WTC11 (cell line): ENCODE measurements at regions not wholly inside any gene's neighbourhood (a gene's known extent, or its start where the extent isn't known, plus 50 kb on each side); places are given as distances from the start of the nearest gene placed in this dataset.

Experiments used
- ATAC-seq: fragments of 200-7000 bp; cut with Tn5 transposase; 2 replicates; pipeline ENCODE4 v1.10.0; 2021; ENCODE audit warnings: mild to moderate bottlenecking, moderate library complexity
- CTCF ChIA-PET: fragments of 300-600 bp; sonication (Branson Sonifier 250); formaldehyde crosslinking; loops from one replicate; lab custom pipeline; 2021; ENCODE audit warnings: antibody characterized with exemption; lab: Charles Lee
- POLR2A ChIA-PET: fragments of 350-600 bp; sonication (Branson Sonifier 250); formaldehyde crosslinking; loops from one replicate; lab custom pipeline; 2021; ENCODE audit warnings: antibody characterized with exemption; lab: Charles Lee
- DNase-seq: peaks from one replicate; pipeline ENCODE4 v3.0.0; 2021; ENCODE audit warnings: low spot score
- H3K27ac Mint-ChIP-seq: 2 replicates; pipeline ENCODE4 v1.8.0; 2021; ENCODE audit warnings: mixed read lengths
- H3K27me3 Mint-ChIP-seq: 2 replicates; pipeline ENCODE4 v1.8.0; 2021; ENCODE audit warnings: low read depth, mild to moderate bottlenecking, moderate library complexity, mixed read lengths
- H3K36me3 Mint-ChIP-seq: 2 replicates; pipeline ENCODE4 v1.8.0; 2021; ENCODE audit warnings: mixed read lengths
- H3K4me1 Mint-ChIP-seq: 2 replicates; pipeline ENCODE4 v1.8.0; 2022; ENCODE audit warnings: mixed read lengths
- H3K4me3 Mint-ChIP-seq: 2 replicates; pipeline ENCODE4 v1.8.0; 2021; ENCODE audit warnings: mild to moderate bottlenecking, moderate library complexity, mixed read lengths
- H3K9me3 Mint-ChIP-seq: 2 replicates; pipeline ENCODE4 v1.8.0; 2021; ENCODE audit warnings: mixed read lengths
- CREM ChIP-seq: sonication (generic); formaldehyde crosslinking; IDR thresholded peaks from 2 replicates; pipeline ENCODE4 v1.8.1; 2022; ENCODE audit warnings: mild to moderate bottlenecking, missing genetic modification reagents, moderate library complexity
- MYBL2 ChIP-seq: sonication (generic); formaldehyde crosslinking; IDR thresholded peaks from 2 replicates; pipeline ENCODE4 v1.8.1; 2023; ENCODE audit warnings: mild to moderate bottlenecking, moderate library complexity, missing genetic modification reagents
- RORB ChIP-seq: fragments of 250-450 bp; sonication (Bioruptor Pico); IDR thresholded peaks from 2 replicates; pipeline ENCODE4 v1.9.0; 2021; ENCODE audit warnings: mild to moderate bottlenecking
- TP53 ChIP-seq: sonication (generic); formaldehyde crosslinking; IDR thresholded peaks from 2 replicates; pipeline ENCODE4 v1.8.1; 2023; ENCODE audit warnings: mild to moderate bottlenecking, missing genetic modification reagents
- ZNF138 ChIP-seq: sonication (generic); formaldehyde crosslinking; conservative IDR thresholded peaks from 2 replicates; pipeline ENCODE4 v1.8.1; 2022; ENCODE audit warnings: mild to moderate bottlenecking, moderate library complexity, missing genetic modification reagents
- ZNF219 ChIP-seq: sonication (generic); formaldehyde crosslinking; IDR thresholded peaks from 2 replicates; pipeline ENCODE4 v1.8.0; 2023; ENCODE audit warnings: missing genetic modification reagents, mild to moderate bottlenecking, borderline replicate concordance
- TF ChIP-seq, protein P1 (sequence below): sonication (generic); formaldehyde crosslinking; IDR thresholded peaks from 2 replicates; pipeline ENCODE4 v1.8.1; 2022; ENCODE audit warnings: low read depth, missing genetic modification reagents, borderline replicate concordance
- TF ChIP-seq, protein P2 (sequence below): sonication (generic); formaldehyde crosslinking; IDR thresholded peaks from 2 replicates; pipeline ENCODE4 v1.8.1; 2022; ENCODE audit warnings: missing genetic modification reagents, borderline replicate concordance
- TF ChIP-seq, protein P3 (sequence below): sonication (generic); formaldehyde crosslinking; IDR thresholded peaks from 2 replicates; pipeline ENCODE4 v1.8.0; 2023; ENCODE audit warnings: missing genetic modification reagents
- TF ChIP-seq, protein P4 (sequence below): sonication (generic); formaldehyde crosslinking; IDR thresholded peaks from 2 replicates; pipeline ENCODE4 v1.8.0; 2022; ENCODE audit warnings: mild to moderate bottlenecking, missing genetic modification reagents
- TF ChIP-seq, protein P5 (sequence below): sonication (generic); formaldehyde crosslinking; conservative IDR thresholded peaks from 2 replicates; pipeline ENCODE4 v1.8.1; 2022; ENCODE audit warnings: mild to moderate bottlenecking, missing genetic modification reagents
- TF ChIP-seq, protein P6 (sequence below): sonication (generic); formaldehyde crosslinking; IDR thresholded peaks from 2 replicates; pipeline ENCODE4 v1.8.0; 2022; ENCODE audit warnings: mild to moderate bottlenecking, missing genetic modification reagents
- TF ChIP-seq, protein P7 (sequence below): fragments of 250-450 bp; sonication (Bioruptor Pico); conservative IDR thresholded peaks from 2 replicates; pipeline ENCODE4 v1.9.0; 2021; ENCODE audit warnings: mild to moderate bottlenecking

DNA sequence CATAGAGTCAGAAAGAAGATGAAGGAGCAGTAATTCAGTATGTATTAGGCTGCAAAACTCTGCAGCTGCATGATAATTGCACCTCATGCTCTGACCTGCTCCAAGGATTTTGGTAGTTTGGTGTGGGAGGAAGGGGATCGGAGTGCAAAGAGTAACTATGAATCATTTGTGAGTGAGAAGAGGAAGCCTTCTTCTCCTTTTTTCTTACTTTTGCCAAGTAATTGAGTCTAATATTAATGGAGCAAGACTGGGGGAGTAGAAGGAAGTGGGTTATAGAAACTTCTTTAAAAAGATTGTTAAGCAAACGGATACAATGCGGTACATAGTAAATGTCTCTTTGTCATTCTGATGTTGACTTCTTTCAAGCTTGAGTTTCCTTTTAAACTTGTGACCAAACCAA lies 276.5 kb downstream of the EDEM1 start:
- Mint-ChIP-seq H3K36me3 (peaks cover 30% of the 10 kb centered on the region), H3K4me1 (peaks cover 19% of the 10 kb centered on the region), H3K27me3 (no peaks in the 10 kb centered on the region; the same call in 1 of the 2 replicates), H3K27ac (no peak overlapping the region), H3K9me3 (peaks cover 83% of the 10 kb centered on the region), H3K4me3 (no peak overlapping the region)
- TF ChIP-seq, protein P1, sequence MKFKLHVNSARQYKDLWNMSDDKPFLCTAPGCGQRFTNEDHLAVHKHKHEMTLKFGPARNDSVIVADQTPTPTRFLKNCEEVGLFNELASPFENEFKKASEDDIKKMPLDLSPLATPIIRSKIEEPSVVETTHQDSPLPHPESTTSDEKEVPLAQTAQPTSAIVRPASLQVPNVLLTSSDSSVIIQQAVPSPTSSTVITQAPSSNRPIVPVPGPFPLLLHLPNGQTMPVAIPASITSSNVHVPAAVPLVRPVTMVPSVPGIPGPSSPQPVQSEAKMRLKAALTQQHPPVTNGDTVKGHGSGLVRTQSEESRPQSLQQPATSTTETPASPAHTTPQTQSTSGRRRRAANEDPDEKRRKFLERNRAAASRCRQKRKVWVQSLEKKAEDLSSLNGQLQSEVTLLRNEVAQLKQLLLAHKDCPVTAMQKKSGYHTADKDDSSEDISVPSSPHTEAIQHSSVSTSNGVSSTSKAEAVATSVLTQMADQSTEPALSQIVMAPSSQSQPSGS (CRISPR knock-in tag) = no peak
- TF ChIP-seq, protein P2, sequence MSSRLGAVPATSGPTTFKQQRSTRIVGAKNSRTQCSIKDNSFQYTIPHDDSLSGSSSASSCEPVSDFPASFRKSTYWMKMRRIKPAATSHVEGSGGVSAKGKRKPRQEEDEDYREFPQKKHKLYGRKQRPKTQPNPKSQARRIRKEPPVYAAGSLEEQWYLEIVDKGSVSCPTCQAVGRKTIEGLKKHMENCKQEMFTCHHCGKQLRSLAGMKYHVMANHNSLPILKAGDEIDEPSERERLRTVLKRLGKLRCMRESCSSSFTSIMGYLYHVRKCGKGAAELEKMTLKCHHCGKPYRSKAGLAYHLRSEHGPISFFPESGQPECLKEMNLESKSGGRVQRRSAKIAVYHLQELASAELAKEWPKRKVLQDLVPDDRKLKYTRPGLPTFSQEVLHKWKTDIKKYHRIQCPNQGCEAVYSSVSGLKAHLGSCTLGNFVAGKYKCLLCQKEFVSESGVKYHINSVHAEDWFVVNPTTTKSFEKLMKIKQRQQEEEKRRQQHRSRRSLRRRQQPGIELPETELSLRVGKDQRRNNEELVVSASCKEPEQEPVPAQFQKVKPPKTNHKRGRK (CRISPR knock-in tag) = no peak
- TF ChIP-seq, protein P3, sequence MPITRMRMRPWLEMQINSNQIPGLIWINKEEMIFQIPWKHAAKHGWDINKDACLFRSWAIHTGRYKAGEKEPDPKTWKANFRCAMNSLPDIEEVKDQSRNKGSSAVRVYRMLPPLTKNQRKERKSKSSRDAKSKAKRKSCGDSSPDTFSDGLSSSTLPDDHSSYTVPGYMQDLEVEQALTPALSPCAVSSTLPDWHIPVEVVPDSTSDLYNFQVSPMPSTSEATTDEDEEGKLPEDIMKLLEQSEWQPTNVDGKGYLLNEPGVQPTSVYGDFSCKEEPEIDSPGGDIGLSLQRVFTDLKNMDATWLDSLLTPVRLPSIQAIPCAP (CRISPR knock-in tag) = no peak
- TF ChIP-seq CREM (CRISPR knock-in tag) (no peak), MYBL2 (CRISPR knock-in tag) (no peak), TP53 (CRISPR knock-in tag) (no peak), RORB (CRISPR knock-in tag) (no peak), ZNF138 (CRISPR knock-in tag) (no peak)
- TF ChIP-seq, protein P4, sequence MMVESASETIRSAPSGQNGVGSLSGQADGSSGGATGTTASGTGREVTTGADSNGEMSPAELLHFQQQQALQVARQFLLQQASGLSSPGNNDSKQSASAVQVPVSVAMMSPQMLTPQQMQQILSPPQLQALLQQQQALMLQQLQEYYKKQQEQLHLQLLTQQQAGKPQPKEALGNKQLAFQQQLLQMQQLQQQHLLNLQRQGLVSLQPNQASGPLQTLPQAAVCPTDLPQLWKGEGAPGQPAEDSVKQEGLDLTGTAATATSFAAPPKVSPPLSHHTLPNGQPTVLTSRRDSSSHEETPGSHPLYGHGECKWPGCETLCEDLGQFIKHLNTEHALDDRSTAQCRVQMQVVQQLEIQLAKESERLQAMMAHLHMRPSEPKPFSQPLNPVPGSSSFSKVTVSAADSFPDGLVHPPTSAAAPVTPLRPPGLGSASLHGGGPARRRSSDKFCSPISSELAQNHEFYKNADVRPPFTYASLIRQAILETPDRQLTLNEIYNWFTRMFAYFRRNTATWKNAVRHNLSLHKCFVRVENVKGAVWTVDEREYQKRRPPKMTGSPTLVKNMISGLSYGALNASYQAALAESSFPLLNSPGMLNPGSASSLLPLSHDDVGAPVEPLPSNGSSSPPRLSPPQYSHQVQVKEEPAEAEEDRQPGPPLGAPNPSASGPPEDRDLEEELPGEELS = no peak
- TF ChIP-seq, protein P5, sequence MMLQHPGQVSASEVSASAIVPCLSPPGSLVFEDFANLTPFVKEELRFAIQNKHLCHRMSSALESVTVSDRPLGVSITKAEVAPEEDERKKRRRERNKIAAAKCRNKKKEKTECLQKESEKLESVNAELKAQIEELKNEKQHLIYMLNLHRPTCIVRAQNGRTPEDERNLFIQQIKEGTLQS (CRISPR knock-in tag) = no peak
- TF ChIP-seq, protein P6, sequence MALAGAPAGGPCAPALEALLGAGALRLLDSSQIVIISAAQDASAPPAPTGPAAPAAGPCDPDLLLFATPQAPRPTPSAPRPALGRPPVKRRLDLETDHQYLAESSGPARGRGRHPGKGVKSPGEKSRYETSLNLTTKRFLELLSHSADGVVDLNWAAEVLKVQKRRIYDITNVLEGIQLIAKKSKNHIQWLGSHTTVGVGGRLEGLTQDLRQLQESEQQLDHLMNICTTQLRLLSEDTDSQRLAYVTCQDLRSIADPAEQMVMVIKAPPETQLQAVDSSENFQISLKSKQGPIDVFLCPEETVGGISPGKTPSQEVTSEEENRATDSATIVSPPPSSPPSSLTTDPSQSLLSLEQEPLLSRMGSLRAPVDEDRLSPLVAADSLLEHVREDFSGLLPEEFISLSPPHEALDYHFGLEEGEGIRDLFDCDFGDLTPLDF (CRISPR knock-in tag) = no peak
- TF ChIP-seq, protein P7, sequence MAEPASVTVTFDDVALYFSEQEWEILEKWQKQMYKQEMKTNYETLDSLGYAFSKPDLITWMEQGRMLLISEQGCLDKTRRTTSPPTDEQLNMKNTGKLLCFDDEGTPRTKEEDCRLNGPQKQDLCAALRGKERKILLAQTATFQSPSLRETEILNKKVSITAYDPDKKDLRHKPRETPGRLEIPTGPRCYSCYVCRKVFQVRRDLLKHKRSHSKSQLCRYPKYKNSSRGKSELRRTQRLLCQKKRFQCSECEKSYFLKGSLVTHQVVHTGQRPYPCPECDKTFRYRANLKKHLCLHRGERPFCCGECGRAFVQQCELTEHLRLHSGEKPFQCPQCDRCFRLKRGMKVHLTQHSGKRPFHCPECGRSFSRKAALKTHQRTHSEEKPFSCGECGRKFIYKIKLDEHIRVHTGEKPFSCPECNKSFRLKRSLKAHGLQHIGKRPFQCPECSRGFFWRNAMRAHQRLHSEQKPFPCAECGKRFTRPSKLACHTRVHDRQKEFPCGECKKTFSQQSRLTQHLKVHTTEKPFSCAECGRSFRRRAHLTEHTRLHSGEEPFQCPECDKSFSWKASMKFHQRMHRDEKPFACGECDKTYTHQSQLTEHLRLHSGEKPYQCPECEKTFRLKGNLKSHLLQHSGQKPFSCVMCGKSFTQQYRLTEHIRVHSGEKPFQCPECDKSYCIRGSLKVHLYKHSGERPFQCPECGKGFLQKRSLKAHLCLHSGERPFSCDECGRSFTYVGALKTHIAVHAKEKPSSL (CRISPR knock-in tag) = no peak
- ATAC-seq (no peak), DNase-seq (no peak)
- CTCF ChIA-PET = interaction anchor here (1.1 kb wide), 1 partner anchor 13 kb away, joined by 4 read pairs; no protein-coding TSS in a partner anchor
- POLR2A ChIA-PET = no interaction called here

DNA sequence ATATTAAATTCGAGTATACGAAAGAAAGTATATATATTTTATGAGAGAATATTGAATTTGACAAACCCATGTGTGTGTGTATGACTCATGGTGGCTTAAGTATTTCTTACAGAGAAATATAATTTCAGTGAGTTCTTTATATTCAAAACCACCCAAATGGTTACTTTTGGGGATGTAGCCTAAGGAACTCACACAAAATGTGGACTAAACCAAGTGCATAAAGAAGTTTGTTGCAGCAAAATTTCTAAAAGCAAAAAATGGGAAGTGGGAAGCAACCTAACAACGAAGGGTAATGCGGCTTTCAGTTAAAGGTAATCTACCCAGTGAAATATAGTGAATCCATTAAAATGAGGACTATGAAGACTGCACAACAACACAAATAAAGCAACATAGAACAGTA lies 277.1 kb downstream of the EDEM1 start:
- no peaks in the 10 kb centered on the region; the same call in none of the 2 replicates for H3K27me3 Mint-ChIP-seq
- peaks cover 83% of the 10 kb centered on the region for H3K9me3 Mint-ChIP-seq
- CTCF ChIA-PET = interaction anchor here (1.1 kb wide), 1 partner anchor 12 kb away, joined by 4 read pairs; no protein-coding TSS in a partner anchor
- TF ChIP-seq ZNF219 (CRISPR knock-in tag) = no peak
- ATAC-seq = no peak
- no peak for DNase-seq
- H3K4me1 Mint-ChIP-seq = peaks cover 19% of the 10 kb centered on the region
- H3K27ac Mint-ChIP-seq = no peak overlapping the region
- no peak overlapping the region for H3K4me3 Mint-ChIP-seq
- POLR2A ChIA-PET = no interaction called here
- peaks cover 32% of the 10 kb centered on the region for H3K36me3 Mint-ChIP-seq
